ENCODE measurements at regions not wholly inside any gene's neighbourhood (a gene's known extent, or its start where the extent isn't known, plus 50 kb on each side); places are given as distances from the start of the nearest gene placed in this dataset.
A peak's percentile ranks its signal among the peaks of the same experiment; 100 is the strongest.
"Not testable (repeated sequence)": the region's sequence is repeated elsewhere in the genome, so short reads cannot be mapped to it uniquely, and the experiment has no call there.

DNA sequence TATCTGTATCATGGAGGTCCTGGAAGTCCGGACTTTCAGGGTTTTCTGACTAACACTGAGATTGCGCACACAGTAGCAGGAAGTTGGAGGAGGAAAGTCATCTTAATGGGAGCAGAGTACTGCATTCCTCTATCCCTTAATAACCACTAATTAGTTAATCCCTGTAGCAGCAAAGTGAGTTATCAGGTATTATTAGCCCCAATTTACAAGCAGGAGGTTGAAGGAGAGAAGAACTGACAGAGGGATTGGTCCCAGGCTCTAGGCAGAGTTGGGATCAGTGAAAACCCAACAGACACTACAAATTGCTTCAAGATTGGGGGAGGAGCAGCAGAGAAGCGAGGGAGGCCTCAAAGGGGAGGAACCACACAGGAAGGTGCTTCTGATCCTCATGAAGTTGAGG lies 74.5 kb upstream of the XPA start:
- H3K4me3 ChIP-seq (ENCODE audit: low read depth, low read length): no peak overlapping the region
- TF ChIP-seq CTCF (IDR thresholded peaks at IDR 0.05; ENCODE audit: insufficient read depth, low read length): no peak
- no peak for DNase-seq (ENCODE audit: low read depth)

- no peak overlapping the region for H3K4me3 ChIP-seq (ENCODE audit: low read depth, low read length)
- no peak for DNase-seq (ENCODE audit: low read depth)
- TF ChIP-seq CTCF (IDR thresholded peaks at IDR 0.05; ENCODE audit: insufficient read depth, low read length): no peak
These were observed 75.0 kb upstream of the XPA start for GRCh38 chr9:97772145-97772544.

DNA sequence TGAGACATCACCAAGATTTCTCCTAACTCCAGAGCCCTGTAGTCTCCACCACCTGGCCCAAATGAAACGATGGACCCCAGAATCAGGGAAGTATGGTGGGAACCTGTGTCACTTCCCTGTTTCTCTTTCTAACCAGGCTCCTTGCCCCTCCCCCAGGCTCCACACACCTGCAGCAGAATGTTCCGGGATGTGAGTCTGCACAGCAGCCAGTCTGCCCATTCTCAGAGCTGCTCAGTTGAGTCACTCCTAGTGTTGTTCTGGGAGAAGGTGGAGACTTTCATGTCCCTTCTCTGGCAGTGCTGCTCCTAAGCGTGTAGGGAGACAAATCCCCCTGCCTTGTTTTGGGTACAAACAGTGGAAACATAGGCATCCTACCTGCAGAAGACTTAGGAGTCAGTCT lies 76.0 kb upstream of the XPA start:
- no peak overlapping the region for H3K4me3 ChIP-seq (ENCODE audit: low read depth, low read length)
- DNase-seq (ENCODE audit: low read depth): no peak
- no peak for TF ChIP-seq CTCF (IDR thresholded peaks at IDR 0.05; ENCODE audit: insufficient read depth, low read length)

DNA sequence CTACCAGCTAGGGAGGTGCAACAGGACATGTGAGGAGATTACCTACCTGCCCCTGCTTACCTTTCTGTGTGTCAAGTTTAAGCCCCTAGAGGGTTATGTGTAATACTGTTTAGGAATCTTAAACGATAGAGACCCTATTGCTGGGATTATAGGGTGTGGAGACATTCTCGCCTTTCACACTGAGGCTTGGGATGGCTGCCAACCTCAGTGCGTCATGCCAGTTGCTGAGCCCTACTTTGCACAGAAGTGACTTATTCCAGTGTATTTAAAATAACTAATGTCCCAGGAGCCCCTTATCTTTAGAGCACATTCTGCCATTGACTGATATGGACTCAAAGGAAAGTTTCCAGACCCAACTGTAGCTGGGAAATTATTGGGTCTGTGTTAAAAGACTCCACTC lies 76.6 kb upstream of the XPA start:
- DNase-seq (ENCODE audit: low read depth): peak; percentile 59

DNA sequence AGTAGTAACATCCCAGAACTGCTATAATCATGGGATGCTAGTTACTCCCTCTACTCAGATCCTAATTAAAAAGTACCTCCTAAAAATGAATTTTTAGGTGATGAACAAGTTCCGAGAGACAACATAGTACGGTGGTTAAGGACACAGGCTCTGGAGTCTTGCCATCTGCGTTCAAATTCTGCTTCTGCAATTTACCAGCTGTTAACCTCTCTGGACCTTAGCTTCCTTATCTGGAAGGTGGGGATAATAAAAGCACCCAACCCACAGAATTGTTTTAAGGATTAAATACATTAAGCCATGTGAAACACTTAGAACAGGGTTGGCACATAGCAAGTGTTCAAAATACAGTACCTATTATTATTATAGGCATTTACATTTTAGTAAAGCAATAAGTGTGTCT lies 77.5 kb upstream of the XPA start:
- H3K4me3 ChIP-seq (ENCODE audit: low read depth, low read length): no peak overlapping the region
- DNase-seq (ENCODE audit: low read depth): no peak
- no peak for TF ChIP-seq CTCF (IDR thresholded peaks at IDR 0.05; ENCODE audit: insufficient read depth, low read length)

More for the DNA sequence above, 76.6 kb upstream of the XPA start:
- no peak for TF ChIP-seq CTCF (IDR thresholded peaks at IDR 0.05; ENCODE audit: insufficient read depth, low read length)
- H3K4me3 ChIP-seq (ENCODE audit: low read depth, low read length): no peak overlapping the region

DNA sequence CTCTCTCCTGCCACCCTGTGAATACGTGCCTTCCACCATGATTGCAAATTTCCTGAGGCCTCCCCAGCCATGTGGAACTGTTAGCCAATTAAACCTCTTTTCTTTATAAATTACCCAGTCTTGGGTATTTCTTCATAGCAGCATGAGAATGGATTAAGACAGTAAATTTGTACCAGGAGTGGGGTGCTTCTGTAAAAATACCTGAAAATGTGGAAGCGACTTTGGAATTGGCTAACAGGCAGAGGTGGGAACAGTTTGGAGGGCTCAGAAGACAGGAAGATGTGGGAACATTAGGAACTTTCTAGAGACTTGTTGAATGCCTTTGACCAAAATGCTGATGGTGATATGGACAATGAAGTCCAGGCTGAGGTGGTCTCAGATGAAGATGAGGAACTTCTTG lies 74.3 kb upstream of the FOXE1 start:
- H3K4me3 ChIP-seq (ENCODE audit: low read depth, low read length); DNase-seq (ENCODE audit: low read depth): not testable (repeated sequence)

DNA sequence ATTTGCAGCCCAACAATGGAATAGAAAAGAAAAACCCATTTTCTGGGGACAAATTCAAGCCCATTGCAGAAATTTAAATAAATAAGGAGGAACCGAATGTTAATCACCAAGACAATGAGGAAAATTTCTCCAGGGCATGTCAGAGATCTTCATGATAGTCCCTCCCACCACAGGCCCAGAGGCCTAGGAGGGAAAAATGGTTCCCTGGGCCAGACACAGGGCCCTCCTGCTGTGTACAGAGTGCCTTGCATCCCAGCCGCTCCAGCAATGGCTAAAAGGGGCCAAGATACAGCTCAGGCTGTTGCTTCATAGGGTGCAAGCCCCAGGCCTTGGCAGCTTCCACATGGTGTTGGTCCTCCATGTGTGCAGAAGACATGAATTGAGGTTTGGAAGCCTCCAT lies 73.4 kb upstream of the FOXE1 start:
- TF ChIP-seq CTCF (IDR thresholded peaks at IDR 0.05; ENCODE audit: insufficient read depth, low read length): no peak
- no peak overlapping the region for H3K4me3 ChIP-seq (ENCODE audit: low read depth, low read length)
- no peak for DNase-seq (ENCODE audit: low read depth)

Measured in fibroblast of the aortic adventitia (primary cell).